Activated CD4-positive, CD25-positive, alpha-beta regulatory T cell (primary cell): ENCODE measurements at regions not wholly inside any gene's neighbourhood (a gene's known extent, or its start where the extent isn't known, plus 50 kb on each side); places are given as distances from the start of the nearest gene placed in this dataset.

Source experiments
- DNase-seq, 4 experiments: peaks; one replicate each; lab custom pipeline; 2025; lab: John Stamatoyannopoulos, UW

- no peak for DNase-seq
These were observed 223.7 kb upstream of the TMEM132C start for GRCh38 chr12:128043317-128043716.

- no peak for DNase-seq
These were observed 219.5 kb upstream of the TMEM132C start for GRCh38 chr12:128047266-128048060.

- DNase-seq: no peak
These were observed 214.6 kb upstream of the TMEM132C start for GRCh38 chr12:128052331-128052730.

- DNase-seq: no peak
These were observed 214.2 kb upstream of the TMEM132C start for GRCh38 chr12:128052777-128053176.

GRCh38 chr12:128055567-128055966 lies 211.4 kb upstream of the TMEM132C start:
- no peak for DNase-seq

- no peak for DNase-seq
These were observed 210.7 kb upstream of the TMEM132C start for GRCh38 chr12:128056136-128056801.

GRCh38 chr12:128057586-128057985 lies 209.4 kb upstream of the TMEM132C start:
- DNase-seq: no peak

GRCh38 chr12:128059621-128060370 lies 207.2 kb upstream of the TMEM132C start:
- DNase-seq: no peak

- DNase-seq: no peak
These were observed 198.8 kb upstream of the TMEM132C start for GRCh38 chr12:128068211-128068610.

GRCh38 chr12:128069359-128069997 lies 197.5 kb upstream of the TMEM132C start:
- DNase-seq: no peak

GRCh38 chr12:128073937-128074336 lies 193.0 kb upstream of the TMEM132C start:
- DNase-seq: no peak

GRCh38 chr12:128075332-128075731 lies 191.6 kb upstream of the TMEM132C start:
- DNase-seq: no peak

- no peak for DNase-seq
These were observed 190.8 kb upstream of the TMEM132C start for GRCh38 chr12:128076188-128076587.

GRCh38 chr12:128077211-128077916 lies 189.6 kb upstream of the TMEM132C start:
- no peak for DNase-seq

GRCh38 chr12:128077917-128078298 lies 189.1 kb upstream of the TMEM132C start:
- no peak for DNase-seq

GRCh38 chr12:128078301-128078971 lies 188.5 kb upstream of the TMEM132C start:
- DNase-seq: no peak

GRCh38 chr12:128079446-128079845 lies 187.5 kb upstream of the TMEM132C start:
- no peak for DNase-seq

GRCh38 chr12:128083132-128083729 lies 183.7 kb upstream of the TMEM132C start:
- DNase-seq: no peak

GRCh38 chr12:128088926-128089325 lies 178.0 kb upstream of the TMEM132C start:
- DNase-seq: no peak

- no peak for DNase-seq
These were observed 177.0 kb upstream of the TMEM132C start for GRCh38 chr12:128089961-128090360.
